HFFc6 (cell line): ENCODE measurements at regions not wholly inside any gene's neighbourhood (a gene's known extent, or its start where the extent isn't known, plus 50 kb on each side); places are given as distances from the start of the nearest gene placed in this dataset.
"Not testable (repeated sequence)": the region's sequence is repeated elsewhere in the genome, so short reads cannot be mapped to it uniquely, and the experiment has no call there.

Experiments used
- DNase-seq: peaks from one replicate; pipeline ENCODE4 v3.0.0-alpha.2; 2018
- H3K27ac Mint-ChIP-seq: 2 replicates; pipeline ENCODE4 v1.8.0; 2020; ENCODE audit warnings: mild to moderate bottlenecking, mixed read lengths
- H3K27me3 Mint-ChIP-seq: 2 replicates; pipeline ENCODE4 v1.8.0; 2021; ENCODE audit warnings: mild to moderate bottlenecking, moderate library complexity, mixed read lengths; ENCODE audit not compliant: insufficient read depth
- H3K36me3 Mint-ChIP-seq: 2 replicates; pipeline ENCODE4 v1.8.0; 2021; ENCODE audit warnings: low read depth, mixed read lengths
- H3K4me1 Mint-ChIP-seq: 2 replicates; pipeline ENCODE4 v1.8.0; 2020; ENCODE audit warnings: low read depth, mixed read lengths
- H3K4me3 Mint-ChIP-seq: 2 replicates; pipeline ENCODE4 v1.8.0; 2020; ENCODE audit warnings: mild to moderate bottlenecking, moderate library complexity, mixed read lengths
- H3K9me3 Mint-ChIP-seq: 2 replicates; pipeline ENCODE4 v1.8.0; 2020; ENCODE audit warnings: mild to moderate bottlenecking, mixed read lengths
- TF ChIP-seq, protein P1 (sequence below): fragments of 200-600 bp; sonication (generic); IDR thresholded peaks from 2 replicates; pipeline ENCODE4 v1.5.0; 2021; ENCODE audit warnings: antibody characterized with exemption, mild to moderate bottlenecking

- Mint-ChIP-seq H3K27me3 (no peaks in the 10 kb centered on the region), H3K9me3 (peaks cover 9% of the 10 kb centered on the region; the same call in 1 of the 2 replicates), H3K36me3 (no peaks in the 10 kb centered on the region), H3K27ac (no peak overlapping the region; the same call in 1 of the 2 replicates), H3K4me3 (peak overlapping the region; percentile 44; the same call in 1 of the 2 replicates), H3K4me1 (no peaks in the 10 kb centered on the region)
- TF ChIP-seq, protein P1, sequence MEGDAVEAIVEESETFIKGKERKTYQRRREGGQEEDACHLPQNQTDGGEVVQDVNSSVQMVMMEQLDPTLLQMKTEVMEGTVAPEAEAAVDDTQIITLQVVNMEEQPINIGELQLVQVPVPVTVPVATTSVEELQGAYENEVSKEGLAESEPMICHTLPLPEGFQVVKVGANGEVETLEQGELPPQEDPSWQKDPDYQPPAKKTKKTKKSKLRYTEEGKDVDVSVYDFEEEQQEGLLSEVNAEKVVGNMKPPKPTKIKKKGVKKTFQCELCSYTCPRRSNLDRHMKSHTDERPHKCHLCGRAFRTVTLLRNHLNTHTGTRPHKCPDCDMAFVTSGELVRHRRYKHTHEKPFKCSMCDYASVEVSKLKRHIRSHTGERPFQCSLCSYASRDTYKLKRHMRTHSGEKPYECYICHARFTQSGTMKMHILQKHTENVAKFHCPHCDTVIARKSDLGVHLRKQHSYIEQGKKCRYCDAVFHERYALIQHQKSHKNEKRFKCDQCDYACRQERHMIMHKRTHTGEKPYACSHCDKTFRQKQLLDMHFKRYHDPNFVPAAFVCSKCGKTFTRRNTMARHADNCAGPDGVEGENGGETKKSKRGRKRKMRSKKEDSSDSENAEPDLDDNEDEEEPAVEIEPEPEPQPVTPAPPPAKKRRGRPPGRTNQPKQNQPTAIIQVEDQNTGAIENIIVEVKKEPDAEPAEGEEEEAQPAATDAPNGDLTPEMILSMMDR: no peak
- no peak for DNase-seq
Observed at GRCh38 chr13:22883956-22884355, 296.8 kb upstream of the SGCG start.

DNA sequence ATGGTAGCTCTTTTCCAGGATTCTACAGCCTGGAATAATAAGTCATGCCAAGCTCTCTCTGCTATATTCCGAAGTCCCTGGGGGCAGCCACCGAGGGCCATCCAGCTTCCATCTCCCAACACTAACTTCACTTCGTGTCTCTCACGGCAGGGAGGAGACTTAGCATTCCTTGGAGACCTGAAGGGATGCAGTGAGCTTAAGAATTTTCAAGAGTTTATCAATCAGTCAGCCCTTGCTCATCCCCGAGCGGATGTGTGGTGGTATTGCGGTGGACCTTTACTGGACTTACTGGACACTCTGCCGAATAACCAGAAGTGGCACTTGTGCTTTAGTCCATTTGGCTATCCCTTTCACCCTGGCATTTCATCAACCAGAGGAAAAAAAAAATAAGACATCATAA, 294.7 kb upstream of the SGCG start:
- DNase-seq, H3K4me1 Mint-ChIP-seq, H3K36me3 Mint-ChIP-seq, H3K27ac Mint-ChIP-seq, H3K27me3 Mint-ChIP-seq, H3K9me3 Mint-ChIP-seq, H3K4me3 Mint-ChIP-seq: not testable (repeated sequence)

DNA sequence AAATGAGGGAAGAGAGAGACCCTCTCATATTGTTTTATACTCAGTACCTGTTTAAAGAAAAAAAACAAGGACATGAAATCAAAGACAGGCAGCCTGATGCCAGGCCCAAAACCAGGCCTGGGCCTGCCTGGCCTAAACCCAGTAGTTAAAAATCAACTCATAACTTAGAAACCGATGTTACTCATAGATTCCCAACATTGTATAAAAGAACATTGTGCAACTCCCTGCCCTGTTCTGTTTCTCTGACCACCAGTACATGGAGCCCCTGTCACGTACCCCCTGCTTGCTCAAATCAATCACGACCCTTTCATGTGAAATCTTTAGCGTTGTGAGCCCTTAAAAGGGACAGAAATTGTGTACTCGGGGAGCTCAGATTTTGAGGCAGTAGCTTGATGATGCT, 291.4 kb upstream of the SGCG start:
- not testable (repeated sequence) for H3K27me3 Mint-ChIP-seq, H3K4me1 Mint-ChIP-seq, H3K27ac Mint-ChIP-seq, H3K4me3 Mint-ChIP-seq, H3K36me3 Mint-ChIP-seq, DNase-seq
- peaks cover 11% of the 10 kb centered on the region; the same call in 1 of the 2 replicates for H3K9me3 Mint-ChIP-seq

- Mint-ChIP-seq H3K4me3 (no peak overlapping the region), H3K36me3 (no peaks in the 10 kb centered on the region), H3K9me3 (peaks cover 10% of the 10 kb centered on the region; the same call in 1 of the 2 replicates), H3K27me3 (no peaks in the 10 kb centered on the region), H3K4me1 (no peaks in the 10 kb centered on the region), H3K27ac (no peak overlapping the region)
- no peak for DNase-seq
- TF ChIP-seq, protein P1: no peak
Observed at GRCh38 chr13:22893204-22893603, 287.6 kb upstream of the SGCG start.

GRCh38 chr13:22893777-22894176, 287.0 kb upstream of the SGCG start:
- H3K27ac Mint-ChIP-seq: no peak overlapping the region
- TF ChIP-seq, protein P1: no peak

DNA sequence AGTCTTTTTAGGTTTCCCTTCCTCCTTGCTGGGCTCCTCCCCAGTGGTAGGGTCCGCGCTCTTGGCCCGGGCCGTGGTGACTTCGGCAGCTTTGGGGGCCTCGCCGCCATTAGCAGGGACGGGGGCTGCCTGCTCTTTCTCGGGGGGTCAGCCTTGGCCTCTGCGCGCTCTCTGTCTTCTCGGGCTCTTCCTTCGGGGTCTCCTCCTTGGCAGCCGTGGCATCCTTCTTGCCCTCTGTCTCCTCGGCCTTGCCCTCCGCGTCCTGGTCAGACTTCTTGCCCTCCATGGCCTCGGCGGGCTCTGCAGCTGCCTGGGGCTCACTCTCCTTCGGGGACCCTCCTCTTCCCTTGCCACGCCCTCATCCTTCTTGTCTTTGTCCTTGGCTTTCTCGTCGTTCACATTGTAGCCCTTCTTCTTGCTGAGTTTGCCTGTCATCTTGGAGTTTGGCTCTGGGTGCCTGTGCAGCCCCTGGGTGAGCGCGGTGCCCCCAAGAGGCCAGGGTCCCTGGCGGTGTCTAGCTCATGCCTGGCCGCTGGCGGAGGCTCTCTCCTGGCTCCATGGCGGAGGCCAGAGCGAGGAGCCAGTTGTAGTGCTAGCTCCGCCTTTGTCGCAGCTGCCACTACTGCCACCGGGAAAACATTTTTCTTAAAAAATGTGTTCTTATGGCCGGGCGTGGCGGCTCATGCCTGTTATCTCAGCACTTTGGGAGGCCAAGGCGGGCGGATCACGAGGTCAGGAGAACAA, 283.0 kb upstream of the SGCG start:
- H3K4me1 Mint-ChIP-seq: no peaks in the 10 kb centered on the region
- H3K9me3 Mint-ChIP-seq: peaks cover 11% of the 10 kb centered on the region; the same call in 1 of the 2 replicates
- no peak overlapping the region for H3K4me3 Mint-ChIP-seq
- H3K36me3 Mint-ChIP-seq: no peaks in the 10 kb centered on the region
- no peaks in the 10 kb centered on the region for H3K27me3 Mint-ChIP-seq
- H3K27ac Mint-ChIP-seq: no peak overlapping the region
- TF ChIP-seq, protein P1: no peak
- DNase-seq: no peak

More at GRCh38 chr13:22893777-22894176, 287.0 kb upstream of the SGCG start:
- H3K4me1 Mint-ChIP-seq: no peaks in the 10 kb centered on the region
- H3K4me3 Mint-ChIP-seq: no peak overlapping the region
- H3K36me3 Mint-ChIP-seq: no peaks in the 10 kb centered on the region
- H3K9me3 Mint-ChIP-seq: peaks cover 10% of the 10 kb centered on the region; the same call in 1 of the 2 replicates
- no peak for DNase-seq
- no peaks in the 10 kb centered on the region for H3K27me3 Mint-ChIP-seq

GRCh38 chr13:22900416-22900951, 280.3 kb upstream of the SGCG start:
- not testable (repeated sequence) for DNase-seq, H3K4me1 Mint-ChIP-seq, H3K27me3 Mint-ChIP-seq, H3K36me3 Mint-ChIP-seq, H3K4me3 Mint-ChIP-seq, H3K27ac Mint-ChIP-seq
- H3K9me3 Mint-ChIP-seq: peaks cover 11% of the 10 kb centered on the region; the same call in 1 of the 2 replicates
